Ishikawa (cell line): ENCODE measurements at regions not wholly inside any gene's neighbourhood (a gene's known extent, or its start where the extent isn't known, plus 50 kb on each side); places are given as distances from the start of the nearest gene placed in this dataset.

ENCODE experiments used
- CEBPB ChIP-seq: IDR thresholded peaks from 2 replicates; pipeline ENCODE4 v1.6.1; 2012
- CREB1 ChIP-seq: IDR thresholded peaks from 2 replicates; pipeline ENCODE4 v1.6.1; 2012; ENCODE audit warnings: low read depth
- EGR1 ChIP-seq: IDR thresholded peaks from 2 replicates; pipeline ENCODE4 v1.6.1; 2012
- EP300 ChIP-seq: IDR thresholded peaks from 2 replicates; pipeline ENCODE4 v1.6.1; 2012; ENCODE audit warnings: borderline replicate concordance
- FOXM1 ChIP-seq: IDR thresholded peaks from 2 replicates; pipeline ENCODE4 v1.6.1; 2012; ENCODE audit warnings: low read depth, borderline replicate concordance
- MAX ChIP-seq: IDR thresholded peaks from 2 replicates; pipeline ENCODE4 v1.6.1; 2012
- NFIC ChIP-seq: IDR thresholded peaks from 2 replicates; pipeline ENCODE4 v1.6.1; 2012
- RAD21 ChIP-seq: IDR thresholded peaks from 2 replicates; pipeline ENCODE4 v1.6.1; 2012; ENCODE audit warnings: low read depth
- TAF1 ChIP-seq: IDR thresholded peaks from 2 replicates; pipeline ENCODE4 v1.6.1; 2012; ENCODE audit warnings: low read depth, mild to moderate bottlenecking
- TCF12 ChIP-seq: IDR thresholded peaks from 2 replicates; pipeline ENCODE4 v1.6.1; 2012; ENCODE audit warnings: low read depth
- TEAD4 ChIP-seq: IDR thresholded peaks from 2 replicates; pipeline ENCODE4 v1.6.1; 2012
- USF1 ChIP-seq: IDR thresholded peaks from 2 replicates; pipeline ENCODE4 v1.6.1; 2012
- YY1 ChIP-seq: IDR thresholded peaks from 2 replicates; pipeline ENCODE4 v1.6.1; 2012; ENCODE audit warnings: low read depth
- ZBTB7A ChIP-seq: IDR thresholded peaks from 2 replicates; pipeline ENCODE4 v1.6.1; 2012; ENCODE audit warnings: low read depth
- TF ChIP-seq, protein P1 (sequence below): IDR thresholded peaks from 2 replicates; pipeline ENCODE4 v1.6.1; 2012; ENCODE audit warnings: low read depth, mild to moderate bottlenecking

- TF ChIP-seq FOXM1, result no peak
- TF ChIP-seq, protein P1, sequence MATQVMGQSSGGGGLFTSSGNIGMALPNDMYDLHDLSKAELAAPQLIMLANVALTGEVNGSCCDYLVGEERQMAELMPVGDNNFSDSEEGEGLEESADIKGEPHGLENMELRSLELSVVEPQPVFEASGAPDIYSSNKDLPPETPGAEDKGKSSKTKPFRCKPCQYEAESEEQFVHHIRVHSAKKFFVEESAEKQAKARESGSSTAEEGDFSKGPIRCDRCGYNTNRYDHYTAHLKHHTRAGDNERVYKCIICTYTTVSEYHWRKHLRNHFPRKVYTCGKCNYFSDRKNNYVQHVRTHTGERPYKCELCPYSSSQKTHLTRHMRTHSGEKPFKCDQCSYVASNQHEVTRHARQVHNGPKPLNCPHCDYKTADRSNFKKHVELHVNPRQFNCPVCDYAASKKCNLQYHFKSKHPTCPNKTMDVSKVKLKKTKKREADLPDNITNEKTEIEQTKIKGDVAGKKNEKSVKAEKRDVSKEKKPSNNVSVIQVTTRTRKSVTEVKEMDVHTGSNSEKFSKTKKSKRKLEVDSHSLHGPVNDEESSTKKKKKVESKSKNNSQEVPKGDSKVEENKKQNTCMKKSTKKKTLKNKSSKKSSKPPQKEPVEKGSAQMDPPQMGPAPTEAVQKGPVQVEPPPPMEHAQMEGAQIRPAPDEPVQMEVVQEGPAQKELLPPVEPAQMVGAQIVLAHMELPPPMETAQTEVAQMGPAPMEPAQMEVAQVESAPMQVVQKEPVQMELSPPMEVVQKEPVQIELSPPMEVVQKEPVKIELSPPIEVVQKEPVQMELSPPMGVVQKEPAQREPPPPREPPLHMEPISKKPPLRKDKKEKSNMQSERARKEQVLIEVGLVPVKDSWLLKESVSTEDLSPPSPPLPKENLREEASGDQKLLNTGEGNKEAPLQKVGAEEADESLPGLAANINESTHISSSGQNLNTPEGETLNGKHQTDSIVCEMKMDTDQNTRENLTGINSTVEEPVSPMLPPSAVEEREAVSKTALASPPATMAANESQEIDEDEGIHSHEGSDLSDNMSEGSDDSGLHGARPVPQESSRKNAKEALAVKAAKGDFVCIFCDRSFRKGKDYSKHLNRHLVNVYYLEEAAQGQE, result no peak
- no peak for TF ChIP-seq ZBTB7A
- no peak for TF ChIP-seq TEAD4
- no peak for TF ChIP-seq TCF12
- no peak for TF ChIP-seq NFIC
- no peak for TF ChIP-seq USF1
- TF ChIP-seq MAX, result no peak
- TF ChIP-seq TAF1, result no peak
- no peak for TF ChIP-seq CEBPB
These were observed 91.0 kb downstream of the MICALL2 start for GRCh38 chr7:1368184-1368681.

DNA sequence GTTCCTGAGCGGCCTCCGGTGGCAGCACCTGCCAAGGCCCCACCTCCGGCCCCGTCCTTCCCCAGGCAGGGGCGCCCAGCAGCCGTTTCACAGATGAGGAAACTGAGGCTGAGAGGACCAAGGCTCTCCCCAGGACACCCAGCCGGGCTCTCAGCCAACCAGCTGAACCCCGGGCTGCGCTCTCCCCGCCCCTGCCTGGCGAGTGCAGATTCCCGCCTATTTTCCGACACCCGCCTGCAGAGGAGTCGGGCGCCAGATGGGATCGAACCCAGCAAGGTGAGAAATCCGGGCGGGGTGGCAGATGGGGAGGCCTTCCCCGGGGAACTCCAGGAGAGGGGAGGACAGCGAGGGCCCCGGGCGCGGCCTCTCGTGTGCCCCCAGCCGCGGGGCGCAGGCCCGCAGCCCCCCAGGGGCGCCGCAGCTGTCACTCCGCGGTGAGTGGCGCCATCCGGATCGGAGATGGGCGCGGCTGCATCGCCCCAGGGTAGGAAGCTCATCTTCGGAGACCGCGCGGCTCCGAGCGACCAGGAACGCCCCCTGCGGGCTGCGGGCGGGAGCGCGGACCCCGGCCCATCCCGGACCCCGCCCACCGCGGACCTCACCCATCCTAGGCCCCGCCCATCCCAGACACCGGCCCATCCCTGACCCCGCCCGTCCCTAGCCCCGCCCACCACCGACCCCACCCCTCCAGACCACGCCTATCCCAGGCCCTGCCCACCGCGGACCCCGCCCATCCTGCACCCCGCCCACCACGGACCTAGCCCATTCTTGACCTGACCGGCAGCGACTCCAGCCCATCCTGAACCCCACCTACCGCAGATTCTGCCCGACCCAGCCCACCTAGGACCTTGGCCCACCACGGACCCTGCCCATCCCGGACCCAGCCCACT, 90.3 kb downstream of the MICALL2 start:
- TF ChIP-seq YY1 (no peak), FOXM1 (no peak), CEBPB (no peak), ZBTB7A (no peak), TCF12 (no peak), TAF1 (no peak), EGR1 (no peak), EP300 (no peak), CREB1 (no peak), TEAD4 (no peak), NFIC (no peak), MAX (no peak), RAD21 (no peak), USF1 (no peak)
- TF ChIP-seq, protein P1, result no peak

DNA sequence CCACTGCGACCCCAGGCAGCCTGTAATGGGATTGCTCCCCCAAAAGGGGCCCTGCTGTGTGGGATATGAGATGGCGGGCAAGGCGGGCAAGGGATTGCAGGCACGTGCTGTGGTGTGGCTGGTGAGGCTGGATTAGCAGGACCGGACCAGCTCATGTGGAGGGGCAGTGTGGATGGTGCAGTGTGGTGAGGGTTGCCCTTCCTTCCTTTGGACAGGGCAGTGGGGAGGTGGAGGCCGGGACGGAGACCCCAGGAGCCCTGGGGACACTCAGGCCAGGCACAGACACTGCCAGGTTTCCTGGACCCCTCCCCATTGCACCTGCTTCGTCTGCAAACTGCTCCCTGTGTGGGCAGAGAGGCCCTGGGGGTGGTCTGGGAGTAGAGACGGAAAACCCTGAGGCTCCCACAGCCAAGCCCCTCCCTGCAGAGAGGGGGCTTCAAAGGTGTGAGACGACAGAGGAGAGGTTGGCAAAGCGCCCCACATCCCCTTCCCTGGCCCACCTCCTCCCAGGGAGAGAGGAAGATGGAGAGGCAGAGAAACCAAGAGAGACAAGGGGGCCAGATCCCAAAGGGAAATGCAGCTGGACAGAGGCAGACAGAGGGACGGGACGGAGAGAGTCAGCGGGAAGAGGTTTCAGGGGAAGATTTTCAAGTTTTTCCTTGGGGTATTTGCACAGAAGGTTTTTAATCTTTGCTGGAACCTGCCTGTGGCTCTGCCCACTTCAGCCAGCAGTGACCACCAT, 89.2 kb downstream of the MICALL2 start:
- TF ChIP-seq MAX, result peak; percentile 44
- TF ChIP-seq EGR1, result no peak

DNA sequence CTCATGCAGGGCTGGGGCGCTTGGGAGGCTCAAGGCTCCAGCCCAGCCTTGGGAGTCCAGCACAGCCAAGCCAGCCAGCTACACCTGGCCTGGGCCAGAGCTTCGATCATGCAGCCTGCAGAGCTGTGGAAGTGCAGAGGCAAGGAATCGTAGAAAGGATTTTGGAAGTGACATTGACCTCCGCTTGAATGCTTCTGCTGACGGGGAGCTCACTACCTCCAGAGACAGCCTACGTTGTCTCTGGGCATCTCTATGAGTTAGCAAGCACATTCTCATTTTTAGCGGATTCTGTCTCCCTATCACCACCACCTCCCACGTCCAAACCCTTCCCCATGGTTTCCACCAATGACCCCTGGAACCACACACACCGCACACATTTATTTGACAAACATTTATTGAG, 88.5 kb downstream of the MICALL2 start:
- TF ChIP-seq, protein P1, result no peak
- no peak for TF ChIP-seq TCF12
- TF ChIP-seq FOXM1, result no peak
- TF ChIP-seq TAF1, result no peak
- TF ChIP-seq ZBTB7A, result no peak
- TF ChIP-seq CREB1, result no peak
- no peak for TF ChIP-seq NFIC
- TF ChIP-seq YY1, result no peak
- TF ChIP-seq EGR1, result no peak
- TF ChIP-seq CEBPB, result no peak
